A673 (cell line): ENCODE measurements at regions not wholly inside any gene's neighbourhood (a gene's known extent, or its start where the extent isn't known, plus 50 kb on each side); places are given as distances from the start of the nearest gene placed in this dataset.

ENCODE experiments used
- BruUV-seq: library from RNA; stranded (reverse); fragments of 400-500 nt; replicated peaks from 2 replicates; lab custom pipeline; 2021; lab: Mats Ljungman, UMichigan
- CTCF ChIA-PET: fragments of 300-600 bp; sonication (Branson Sonifier 250); formaldehyde crosslinking; loops from one replicate; lab custom pipeline; 2022; ENCODE audit warnings: antibody characterized with exemption; lab: Charles Lee
- POLR2A ChIA-PET: fragments of 300-600 bp; sonication (Branson Sonifier 250); formaldehyde crosslinking; loops from one replicate; lab custom pipeline; 2022; ENCODE audit warnings: antibody characterized with exemption; ENCODE audit not compliant: low non-redundant PET; lab: Charles Lee
- DNase-seq: peaks from one replicate; pipeline ENCODE4 v3.0.0-alpha.2; 2015; ENCODE audit warnings: low spot score
- H3K27ac ChIP-seq: fragments of 200-600 bp; sonication (generic); 2 replicates; pipeline ENCODE4 v1.5.1; 2016; ENCODE audit warnings: mixed run types, low read depth, mild to moderate bottlenecking, mixed read lengths, antibody characterized with exemption, low read length; ENCODE audit not compliant: poor library complexity, severe bottlenecking
- H3K27me3 ChIP-seq: fragments of 200-600 bp; sonication (generic); replicated peaks from 2 replicates; pipeline ENCODE4 v1.6.1; 2017; ENCODE audit warnings: mixed run types, low read depth, mild to moderate bottlenecking, mixed read lengths, antibody characterized with exemption, low read length; ENCODE audit not compliant: insufficient read depth, poor library complexity
- H3K36me3 ChIP-seq: fragments of 200-600 bp; sonication (generic); 2 replicates; pipeline ENCODE4 v1.6.1; 2016; ENCODE audit warnings: mixed run types, mild to moderate bottlenecking, mixed read lengths, antibody characterized with exemption, low read length; ENCODE audit not compliant: insufficient read depth, poor library complexity, severe bottlenecking
- H3K4me1 ChIP-seq: fragments of 200-600 bp; sonication (generic); 2 replicates; pipeline ENCODE4 v1.6.1; 2017; ENCODE audit warnings: mixed run types, mild to moderate bottlenecking, mixed read lengths, antibody characterized with exemption, low read length; ENCODE audit not compliant: insufficient read depth, poor library complexity, severe bottlenecking
- H3K4me3 ChIP-seq: fragments of 200-600 bp; sonication (generic); 2 replicates; pipeline ENCODE4 v1.5.1; 2016; ENCODE audit warnings: low read depth, mixed run types, mild to moderate bottlenecking, mixed read lengths, low read length; ENCODE audit not compliant: poor library complexity, severe bottlenecking
- H3K9me3 ChIP-seq: fragments of 200-600 bp; sonication (generic); 2 replicates; pipeline ENCODE4 v1.6.1; 2016; ENCODE audit warnings: mixed run types, low read depth, mild to moderate bottlenecking, mixed read lengths, antibody characterized with exemption, low read length; ENCODE audit not compliant: poor library complexity, severe bottlenecking
- CTCF ChIP-seq: fragments of 300-800, 200-600 bp; sonication (generic); conservative IDR thresholded peaks from 2 replicates; pipeline ENCODE4 v1.5.1; 2017; ENCODE audit warnings: low read depth, mild to moderate bottlenecking, antibody characterized with exemption, low read length, moderate library complexity, mixed read lengths
- EZH2 ChIP-seq: fragments of 200-600 bp; sonication (generic); IDR thresholded peaks from 2 replicates; pipeline ENCODE4 v1.6.1; 2017; ENCODE audit warnings: borderline replicate concordance, low read depth, mild to moderate bottlenecking, mixed read lengths, antibody characterized with exemption, low read length; ENCODE audit not compliant: poor library complexity, severe bottlenecking
- intact Hi-C: fragments of 100-400 bp; cut with micrococcal nuclease; formaldehyde crosslinking; loops from one replicate; pipeline ENCODE4 v1.10.0; 2022; ENCODE audit not compliant: unreplicated experiment

GRCh38 chr5:61689153-61689846 is 357.2 kb downstream of the ZSWIM6 start:
- DNase-seq = no peak
- intact Hi-C loops = no loop called here
- Histone ChIP-seq H3K27ac (peak overlapping the region; percentile 3), H3K9me3 (peaks cover 22% of the 10 kb centered on the region), H3K27me3 (no peaks in the 10 kb centered on the region), H3K4me3 (no peak overlapping the region), H3K4me1 (peaks cover 19% of the 10 kb centered on the region), H3K36me3 (no peaks in the 10 kb centered on the region)
- TF ChIP-seq EZH2 (no peak), CTCF (no peak)
- BruUV-seq = no TSS peak
- CTCF ChIA-PET = no interaction called here
- POLR2A ChIA-PET = no interaction called here

GRCh38 chr5:61697809-61698558 is 365.9 kb downstream of the ZSWIM6 start:
- no peak overlapping the region for H3K4me3 ChIP-seq
- ChIA-PET CTCF (no interaction called here), POLR2A (no interaction called here)
- H3K4me1 ChIP-seq = peaks cover 8% of the 10 kb centered on the region
- TF ChIP-seq EZH2 (no peak), CTCF (no peak)
- H3K27me3 ChIP-seq = no peaks in the 10 kb centered on the region
- H3K9me3 ChIP-seq = peaks cover 16% of the 10 kb centered on the region
- H3K27ac ChIP-seq = no peak overlapping the region
- no peak for DNase-seq
- BruUV-seq = no TSS peak
- no peaks in the 10 kb centered on the region for H3K36me3 ChIP-seq
- intact Hi-C loops = no loop called here

GRCh38 chr5:61701877-61702602 is 370.0 kb downstream of the ZSWIM6 start:
- H3K4me1 ChIP-seq = peaks cover 8% of the 10 kb centered on the region
- no peak for TF ChIP-seq EZH2
- TF ChIP-seq CTCF = no peak
- no peak overlapping the region for H3K4me3 ChIP-seq
- DNase-seq = no peak
- no TSS peak for BruUV-seq
- intact Hi-C loops = no loop called here
- ChIA-PET POLR2A (no interaction called here), CTCF (no interaction called here)
- H3K36me3 ChIP-seq = no peaks in the 10 kb centered on the region
- H3K27me3 ChIP-seq = no peaks in the 10 kb centered on the region
- H3K27ac ChIP-seq = no peak overlapping the region
- no peaks in the 10 kb centered on the region for H3K9me3 ChIP-seq
